ENCODE measurements at regions not wholly inside any gene's neighbourhood (a gene's known extent, or its start where the extent isn't known, plus 50 kb on each side); places are given as distances from the start of the nearest gene placed in this dataset.

- H3K36me3 ChIP-seq = no peaks in the 10 kb centered on the region
- no peaks in the 10 kb centered on the region for H3K4me1 ChIP-seq
- TF ChIP-seq CTCF (IDR thresholded peaks at IDR 0.05) (no peak), POLR2AphosphoS5 (IDR thresholded peaks at IDR 0.05) (no peak)
- WGBS, 2 donors = 49 to 74% methylated on average over 5 of the region's 5 CpGs
- H3K4me3 ChIP-seq = no peak overlapping the region
- H3K27me3 ChIP-seq = no peaks in the 10 kb centered on the region
- intact Hi-C loops (cut with DNase I) = no loop called here
- DNase-seq = no peak
- no peak overlapping the region for H3K27ac ChIP-seq
- peaks cover 0 to 4% (median 0%) of the 10 kb centered on the region in 4 donors for H3K9me3 ChIP-seq
These were observed 645.4 kb upstream of the MIR17HG start for GRCh38 chr13:90702050-90702449.

GRCh38 chr13:90706631-90707030 is 640.9 kb upstream of the MIR17HG start:
- intact Hi-C loops (cut with DNase I) = no loop called here

GRCh38 chr13:90708128-90708527 is 639.4 kb upstream of the MIR17HG start:
- no peak for DNase-seq
- H3K27me3 ChIP-seq = no peaks in the 10 kb centered on the region
- no peak overlapping the region for H3K27ac ChIP-seq
- H3K4me3 ChIP-seq = no peak overlapping the region
- no peaks in the 10 kb centered on the region for H3K9me3 ChIP-seq
- H3K4me1 ChIP-seq = no peaks in the 10 kb centered on the region
- TF ChIP-seq POLR2AphosphoS5 (IDR thresholded peaks at IDR 0.05) (no peak), EP300 (IDR thresholded peaks at IDR 0.05) (no peak), CTCF (IDR thresholded peaks at IDR 0.05) (no peak), POLR2A (IDR thresholded peaks at IDR 0.05) (no peak)
- 90 to 92% methylated on average over 1 of the region's 1 CpG for whole genome bisulfite sequencing, 2 donors
- no peaks in the 10 kb centered on the region for H3K36me3 ChIP-seq
- intact Hi-C loops (cut with DNase I) = no loop called here

More at GRCh38 chr13:90706631-90707030, 640.9 kb upstream of the MIR17HG start:
- no peaks in the 10 kb centered on the region for H3K27me3 ChIP-seq
- WGBS, 2 donors = 84 to 93% methylated on average over 4 of the region's 4 CpGs
- H3K4me1 ChIP-seq = no peaks in the 10 kb centered on the region
- DNase-seq = no peak
- H3K27ac ChIP-seq = no peak overlapping the region
- TF ChIP-seq POLR2AphosphoS5 (IDR thresholded peaks at IDR 0.05) = no peak
- TF ChIP-seq EP300 (IDR thresholded peaks at IDR 0.05) = no peak
- H3K9me3 ChIP-seq = no peaks in the 10 kb centered on the region
- no peaks in the 10 kb centered on the region for H3K36me3 ChIP-seq
- H3K4me3 ChIP-seq = no peak overlapping the region

- intact Hi-C loops (cut with DNase I) = no loop called here
- Histone ChIP-seq H3K36me3 (no peaks in the 10 kb centered on the region), H3K27me3 (no peaks in the 10 kb centered on the region), H3K9me3 (no peaks in the 10 kb centered on the region), H3K27ac (no peak overlapping the region), H3K4me1 (no peaks in the 10 kb centered on the region), H3K4me3 (no peak overlapping the region)
- no peak for DNase-seq
- 94 to 98% methylated on average over 1 of the region's 1 CpG for WGBS, 2 donors
- TF ChIP-seq POLR2A (IDR thresholded peaks at IDR 0.05) (no peak), POLR2AphosphoS5 (IDR thresholded peaks at IDR 0.05) (no peak)
These were observed 638.2 kb upstream of the MIR17HG start for GRCh38 chr13:90709319-90709718.

GRCh38 chr13:90710164-90710759 is 637.2 kb upstream of the MIR17HG start:
- H3K27me3 ChIP-seq = no peaks in the 10 kb centered on the region
- H3K4me3 ChIP-seq = no peak overlapping the region
- no peak overlapping the region for H3K27ac ChIP-seq
- no peaks in the 10 kb centered on the region for H3K36me3 ChIP-seq
- DNase-seq = no peak
- H3K9me3 ChIP-seq = no peaks in the 10 kb centered on the region
- WGBS, 2 donors = 74 to 85% methylated on average over 5 of the region's 5 CpGs
- TF ChIP-seq POLR2A (IDR thresholded peaks at IDR 0.05) (no peak), CTCF (IDR thresholded peaks at IDR 0.05) (no peak), POLR2AphosphoS5 (IDR thresholded peaks at IDR 0.05) (no peak), EP300 (IDR thresholded peaks at IDR 0.05) (no peak)
- intact Hi-C loops (cut with DNase I) = no loop called here
- H3K4me1 ChIP-seq = no peaks in the 10 kb centered on the region

Data from sigmoid colon (tissue), 6 donors.